HG02759 (cell line): ENCODE measurements at regions not wholly inside any gene's neighbourhood (a gene's known extent, or its start where the extent isn't known, plus 50 kb on each side); places are given as distances from the start of the nearest gene placed in this dataset.
"Not testable (repeated sequence)": the region's sequence is repeated elsewhere in the genome, so short reads cannot be mapped to it uniquely, and the experiment has no call there.

Experiments
- ATAC-seq: cut with Tn5 transposase; IDR thresholded peaks from one replicate; pipeline ENCODE4 v1.9.1; 2021; ENCODE audit warnings: mild to moderate bottlenecking, moderate library complexity; ENCODE audit not compliant: unreplicated experiment

DNA sequence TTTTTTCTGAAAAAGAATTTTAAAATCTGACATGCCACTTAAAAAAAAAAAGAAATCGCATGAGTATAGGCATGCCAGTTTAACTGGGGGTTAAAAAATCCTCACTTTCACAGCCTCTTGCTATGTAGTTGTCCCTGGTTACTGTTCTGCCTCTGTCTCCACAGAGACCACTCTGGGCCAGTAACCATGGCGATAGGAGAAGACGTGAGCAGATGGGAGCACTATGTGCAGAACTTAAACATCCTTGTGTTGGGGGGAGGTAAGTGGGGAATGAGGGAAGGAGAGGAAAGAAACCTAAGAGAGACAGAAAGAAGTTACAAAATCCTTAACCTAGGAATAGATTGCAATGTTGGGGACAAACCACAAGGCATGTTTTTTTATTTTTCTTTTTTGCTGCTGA lies 75.9 kb upstream of the CYRIA start:
- ATAC-seq, result no peak

GRCh38 chr2:16739778-16740581 lies 74.3 kb upstream of the CYRIA start:
- ATAC-seq, result no peak

DNA sequence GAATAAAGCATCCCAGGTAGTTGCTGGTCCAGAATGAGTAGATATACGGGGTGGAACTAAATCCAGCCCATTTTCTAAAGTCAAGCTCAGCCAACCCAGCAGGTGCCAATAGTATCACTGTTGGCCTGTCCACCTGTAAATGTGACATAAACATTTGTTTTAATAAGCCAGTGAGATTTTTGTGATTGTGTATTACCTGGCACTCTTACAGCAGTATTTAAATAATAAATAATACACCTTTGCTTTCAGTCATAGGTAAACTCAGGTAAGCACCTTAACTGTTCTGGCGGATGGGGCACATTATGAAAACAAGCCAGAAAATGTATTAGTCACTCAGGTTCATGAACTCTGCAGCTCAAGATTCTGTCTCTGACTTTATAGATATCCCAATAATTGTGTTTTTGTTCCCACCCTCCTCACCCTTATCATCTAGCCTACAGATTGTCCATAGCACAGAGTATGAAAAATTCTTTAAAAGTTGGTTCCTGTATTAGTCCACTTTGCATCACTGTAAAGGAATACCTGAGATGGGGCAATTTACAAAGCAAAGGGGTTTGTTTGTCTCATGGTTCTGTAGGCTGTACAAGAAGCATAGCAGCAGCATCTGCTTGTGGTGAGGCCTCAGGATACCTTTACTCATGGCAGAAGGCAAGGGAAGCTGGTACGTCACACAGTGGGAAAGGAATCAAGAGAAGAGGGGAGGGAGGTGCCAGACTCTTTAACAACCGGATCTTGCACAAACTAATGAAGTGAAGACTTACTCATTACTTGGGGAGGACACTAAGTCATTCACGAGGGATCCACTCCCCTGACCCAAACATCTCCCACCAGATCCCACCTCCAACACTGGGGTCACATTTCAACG lies 73.0 kb upstream of the CYRIA start:
- no peak for ATAC-seq

- no peak for ATAC-seq
Measured at GRCh38 chr2:16737812-16738211, 72.2 kb upstream of the CYRIA start.

- no peak for ATAC-seq
Measured at GRCh38 chr2:16736633-16737032, 71.0 kb upstream of the CYRIA start.

GRCh38 chr2:16729335-16729734 lies 63.7 kb upstream of the CYRIA start:
- peak; percentile 74 for ATAC-seq

GRCh38 chr2:16728351-16729136 lies 62.9 kb upstream of the CYRIA start:
- ATAC-seq, result peak; percentile 68

GRCh38 chr2:16727849-16728248 lies 62.2 kb upstream of the CYRIA start:
- not testable (repeated sequence) for ATAC-seq

DNA sequence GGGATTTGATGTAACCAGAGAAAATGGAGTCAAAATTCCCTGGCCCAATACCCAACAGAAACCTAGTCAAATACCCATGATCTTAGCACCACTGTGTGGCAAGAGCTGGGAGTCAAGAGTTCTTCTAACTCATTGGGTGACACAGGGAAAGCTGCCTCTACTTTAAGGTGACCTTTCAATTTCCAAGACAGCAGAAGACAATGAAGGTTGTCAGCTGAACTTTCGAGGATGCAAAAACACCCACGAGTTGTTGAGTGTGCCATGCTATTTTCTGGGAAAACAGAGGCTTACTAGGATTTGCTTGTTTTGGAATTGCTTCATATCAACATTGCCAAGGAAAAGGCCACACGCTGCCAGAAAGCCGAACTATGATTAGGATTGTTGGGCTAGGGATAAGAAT lies 61.6 kb upstream of the CYRIA start:
- no peak for ATAC-seq

GRCh38 chr2:16726577-16726976 lies 60.9 kb upstream of the CYRIA start:
- no peak for ATAC-seq

- ATAC-seq, result no peak
Measured at GRCh38 chr2:16726147-16726546, 60.5 kb upstream of the CYRIA start.

- no peak for ATAC-seq
Measured at GRCh38 chr2:16725549-16725948, 59.9 kb upstream of the CYRIA start.

DNA sequence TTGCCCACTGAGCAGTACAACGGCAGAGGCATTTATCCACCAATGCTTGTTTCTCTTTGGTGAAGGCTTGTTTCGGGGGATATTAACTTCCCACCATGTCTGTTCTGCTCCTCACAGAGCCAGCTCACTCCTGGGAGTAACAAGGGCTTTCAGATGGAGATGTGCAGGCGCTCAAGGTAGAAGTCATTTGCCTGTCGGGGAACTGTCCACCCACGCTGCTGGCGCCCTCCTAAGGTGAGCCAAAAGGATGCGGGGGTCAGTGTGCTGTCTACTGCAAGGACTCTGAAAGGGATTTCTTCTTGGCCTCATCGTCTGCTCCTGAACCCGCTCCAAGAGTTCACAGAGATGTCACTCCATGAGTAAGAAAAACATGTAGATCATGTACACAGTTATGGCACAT lies 57.0 kb upstream of the CYRIA start:
- no peak for ATAC-seq

DNA sequence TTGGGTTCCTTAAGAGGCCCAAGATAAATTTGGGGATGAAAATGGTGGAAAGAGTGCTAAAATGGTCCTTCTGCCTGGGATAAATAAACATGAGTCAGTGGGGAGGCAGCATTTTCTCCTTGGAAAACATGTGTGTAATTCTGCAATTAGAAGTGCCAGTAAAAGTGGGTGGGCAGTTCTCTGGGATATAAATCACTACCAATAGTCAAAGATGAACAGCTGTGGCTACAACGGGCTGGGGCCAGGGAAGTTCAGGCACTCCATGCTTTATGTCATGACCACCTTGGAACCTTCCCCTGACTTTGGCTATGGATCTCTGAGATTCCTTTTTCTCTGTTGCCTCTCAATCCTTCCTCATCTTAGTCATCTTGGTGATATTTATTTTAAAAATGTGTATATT lies 56.5 kb upstream of the CYRIA start:
- ATAC-seq, result no peak

DNA sequence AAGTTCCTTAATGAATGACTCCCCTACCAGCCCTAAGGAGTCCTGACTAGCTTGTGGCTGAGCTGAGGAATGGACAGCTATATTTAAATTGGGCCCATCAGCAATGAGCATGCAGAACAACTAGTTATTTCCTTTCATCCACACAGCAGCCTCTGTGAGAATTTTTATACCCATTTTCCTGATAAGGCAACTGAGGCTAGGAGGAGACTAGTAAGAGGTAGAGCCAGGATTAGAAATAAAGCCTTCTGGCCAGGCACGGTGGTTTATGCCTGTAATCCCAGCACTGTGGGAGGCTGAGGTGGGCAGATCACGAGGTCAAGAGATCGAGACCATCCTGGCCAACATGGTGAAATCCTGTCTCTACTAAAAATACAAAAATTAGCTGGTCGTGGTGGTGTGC lies 55.9 kb upstream of the CYRIA start:
- ATAC-seq, result not testable (repeated sequence)

DNA sequence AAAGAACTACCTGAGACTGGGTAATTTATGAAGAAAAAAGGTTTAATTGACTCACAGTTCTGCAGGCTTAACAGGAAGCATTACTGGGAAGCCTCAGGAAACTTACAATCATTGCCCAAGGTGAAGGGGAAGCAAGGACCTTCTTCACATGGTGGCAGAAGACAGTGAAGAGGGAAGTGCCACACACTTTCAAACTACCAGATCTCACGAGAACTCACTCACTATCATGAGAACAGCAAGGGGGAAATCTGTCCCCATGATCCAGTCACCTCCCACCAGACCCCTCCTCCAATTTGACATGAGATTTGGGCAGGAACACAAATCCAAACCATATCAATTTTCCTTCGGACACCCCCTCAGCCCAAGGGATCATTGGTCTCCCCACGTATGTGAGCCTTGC lies 55.1 kb upstream of the CYRIA start:
- not testable (repeated sequence) for ATAC-seq

- ATAC-seq, result no peak
Measured at GRCh38 chr2:16719485-16719808, 53.8 kb upstream of the CYRIA start.

GRCh38 chr2:16718576-16719484 lies 53.2 kb upstream of the CYRIA start:
- no peak for ATAC-seq

DNA sequence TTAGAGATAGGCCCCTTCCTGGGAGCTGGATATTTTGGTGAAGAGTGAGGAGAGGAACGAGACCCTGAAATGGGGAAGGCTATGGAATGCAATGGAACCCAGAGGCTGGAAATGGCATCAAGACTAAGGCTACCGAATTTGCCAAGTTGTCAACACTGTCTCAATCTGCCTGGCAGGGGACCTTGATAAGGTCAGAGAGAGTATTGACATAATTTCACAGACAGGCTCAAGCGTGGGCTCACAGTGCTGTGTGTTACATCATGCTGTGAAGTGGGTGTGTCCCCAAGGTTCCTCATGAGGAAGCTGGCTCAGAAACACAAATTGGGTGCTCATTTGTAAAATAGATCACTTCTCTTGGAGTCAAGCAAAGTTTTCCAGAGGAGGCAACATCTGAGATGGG lies 51.8 kb upstream of the CYRIA start:
- ATAC-seq, result no peak

- no peak for ATAC-seq
Measured at GRCh38 chr2:16716944-16717343, 51.3 kb upstream of the CYRIA start.
